Chondrocyte (in vitro differentiated cells): ENCODE measurements at regions not wholly inside any gene's neighbourhood (a gene's known extent, or its start where the extent isn't known, plus 50 kb on each side); places are given as distances from the start of the nearest gene placed in this dataset.

ENCODE experiments used
- DNase-seq: peaks from one replicate; pipeline ENCODE4 v3.0.0; 2021; ENCODE audit warnings: mixed read lengths, low spot score
- H3K27ac Mint-ChIP-seq: one replicate; pipeline ENCODE4 v1.8.0; 2021; ENCODE audit warnings: mild to moderate bottlenecking, moderate library complexity, mixed read lengths; ENCODE audit not compliant: unreplicated experiment
- H3K27me3 Mint-ChIP-seq: 2 replicates; pipeline ENCODE4 v1.8.0; 2021; ENCODE audit warnings: low read depth, mixed read lengths
- H3K36me3 Mint-ChIP-seq: 2 replicates; pipeline ENCODE4 v1.8.0; 2021; ENCODE audit warnings: low read depth, mixed read lengths
- H3K4me1 Mint-ChIP-seq: 2 replicates; pipeline ENCODE4 v1.8.0; 2021; ENCODE audit warnings: low read depth, mild to moderate bottlenecking, mixed read lengths
- H3K4me3 Mint-ChIP-seq: one replicate; pipeline ENCODE4 v1.8.0; 2021; ENCODE audit warnings: mild to moderate bottlenecking, moderate library complexity, mixed read lengths; ENCODE audit not compliant: unreplicated experiment
- H3K9me3 Mint-ChIP-seq: 2 replicates; pipeline ENCODE4 v1.8.0; 2021; ENCODE audit warnings: low read depth, mixed read lengths
- TF ChIP-seq, protein P1 (sequence below): fragments of 200-600 bp; sonication (generic); IDR thresholded peaks from 2 replicates; pipeline ENCODE4 v1.5.0; 2021; ENCODE audit warnings: antibody characterized with exemption, mild to moderate bottlenecking, moderate library complexity

DNA sequence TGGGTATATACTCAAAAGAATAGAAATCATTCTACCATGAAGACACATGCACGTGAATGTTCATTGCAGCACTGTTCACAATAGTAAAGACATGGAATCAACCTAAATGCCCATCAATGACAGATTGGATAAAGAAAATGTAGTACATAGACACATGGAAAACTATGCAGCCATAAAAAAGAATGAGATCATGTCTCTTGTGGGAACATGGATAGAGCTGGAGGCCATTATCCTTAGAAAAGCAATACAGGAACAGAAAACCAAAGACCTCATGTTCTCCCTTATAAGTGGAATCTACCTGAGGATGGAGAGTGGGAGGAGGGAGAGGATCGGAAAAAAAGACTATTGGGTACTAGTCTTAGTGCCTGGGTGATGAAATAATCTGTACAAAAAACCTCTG is 143.9 kb downstream of the RHOU start:
- no peak for DNase-seq
- H3K4me1 Mint-ChIP-seq = no peaks in the 10 kb centered on the region
- H3K4me3 Mint-ChIP-seq = no peak overlapping the region
- no peak overlapping the region for H3K27ac Mint-ChIP-seq
- H3K36me3 Mint-ChIP-seq = peaks cover 2% of the 10 kb centered on the region
- TF ChIP-seq, protein P1, sequence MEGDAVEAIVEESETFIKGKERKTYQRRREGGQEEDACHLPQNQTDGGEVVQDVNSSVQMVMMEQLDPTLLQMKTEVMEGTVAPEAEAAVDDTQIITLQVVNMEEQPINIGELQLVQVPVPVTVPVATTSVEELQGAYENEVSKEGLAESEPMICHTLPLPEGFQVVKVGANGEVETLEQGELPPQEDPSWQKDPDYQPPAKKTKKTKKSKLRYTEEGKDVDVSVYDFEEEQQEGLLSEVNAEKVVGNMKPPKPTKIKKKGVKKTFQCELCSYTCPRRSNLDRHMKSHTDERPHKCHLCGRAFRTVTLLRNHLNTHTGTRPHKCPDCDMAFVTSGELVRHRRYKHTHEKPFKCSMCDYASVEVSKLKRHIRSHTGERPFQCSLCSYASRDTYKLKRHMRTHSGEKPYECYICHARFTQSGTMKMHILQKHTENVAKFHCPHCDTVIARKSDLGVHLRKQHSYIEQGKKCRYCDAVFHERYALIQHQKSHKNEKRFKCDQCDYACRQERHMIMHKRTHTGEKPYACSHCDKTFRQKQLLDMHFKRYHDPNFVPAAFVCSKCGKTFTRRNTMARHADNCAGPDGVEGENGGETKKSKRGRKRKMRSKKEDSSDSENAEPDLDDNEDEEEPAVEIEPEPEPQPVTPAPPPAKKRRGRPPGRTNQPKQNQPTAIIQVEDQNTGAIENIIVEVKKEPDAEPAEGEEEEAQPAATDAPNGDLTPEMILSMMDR = no peak
- H3K27me3 Mint-ChIP-seq = peaks cover 19% of the 10 kb centered on the region
- H3K9me3 Mint-ChIP-seq = peaks cover 2% of the 10 kb centered on the region

DNA sequence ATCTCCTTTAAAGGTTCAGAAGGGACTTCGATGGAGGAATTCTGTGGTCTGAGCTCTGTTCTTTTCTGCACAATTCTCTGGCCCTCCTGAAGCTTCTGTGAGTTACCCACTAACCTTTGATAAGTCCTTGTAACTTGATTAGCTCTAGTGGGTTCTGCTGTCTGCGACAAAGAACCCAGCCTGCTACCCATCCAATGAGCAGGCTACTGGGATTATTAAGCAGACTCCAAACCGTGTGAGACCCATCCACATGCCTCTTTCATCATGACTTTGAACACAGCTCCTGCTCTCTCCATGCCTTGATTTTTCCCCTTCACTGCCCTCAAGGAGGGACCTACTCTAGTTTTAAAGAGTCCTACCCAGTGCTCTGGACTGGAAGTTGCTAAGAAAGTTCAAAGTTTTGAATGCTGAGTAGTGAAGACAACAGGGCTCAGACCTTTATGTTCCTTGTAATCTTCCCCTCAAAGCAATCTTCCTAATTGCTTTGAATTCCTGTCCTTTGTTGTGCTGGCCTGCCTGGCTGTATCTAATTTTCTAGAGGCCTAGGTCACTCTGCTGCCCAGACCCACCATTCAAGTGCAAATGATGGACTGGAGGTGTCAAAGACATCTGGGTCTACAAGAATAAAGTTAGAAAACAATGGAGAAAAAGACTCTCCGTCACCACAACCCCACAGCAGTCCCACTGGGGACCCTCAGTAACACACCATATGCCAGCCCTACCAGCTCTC is 146.9 kb downstream of the RHOU start:
- no peak overlapping the region for H3K27ac Mint-ChIP-seq

DNA sequence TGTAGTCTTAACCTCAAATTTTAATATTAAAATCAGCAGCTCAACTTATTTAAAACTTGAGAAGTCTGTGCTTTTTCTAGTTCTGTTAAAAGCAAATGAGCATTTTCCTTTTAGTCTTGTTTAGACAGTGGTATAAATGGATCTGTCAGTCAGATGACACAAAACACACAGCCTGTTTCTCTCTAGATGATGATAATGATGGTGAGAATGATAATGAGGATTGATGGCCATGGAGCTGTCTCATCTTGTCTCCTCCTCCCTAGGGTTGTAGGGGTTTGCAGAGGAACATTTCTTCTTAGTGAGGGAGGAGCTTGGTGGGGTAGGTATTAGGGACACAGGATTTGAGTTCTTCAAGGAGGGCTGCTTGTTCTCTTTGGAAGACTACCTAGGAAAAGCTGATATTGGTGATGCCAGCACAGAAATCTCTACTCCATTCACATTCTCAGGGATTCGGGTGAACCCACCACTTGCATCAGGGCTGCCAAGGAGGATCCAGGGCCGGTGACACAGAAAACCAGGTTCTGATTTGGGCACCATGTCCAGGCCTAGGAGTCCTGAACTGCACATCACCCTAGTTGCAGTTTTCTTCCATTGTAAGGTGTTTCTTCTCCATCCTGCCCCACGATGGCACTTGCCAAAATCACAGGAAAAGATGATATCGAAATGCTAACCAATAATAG is 147.6 kb downstream of the RHOU start:
- no peak overlapping the region for H3K4me3 Mint-ChIP-seq
- TF ChIP-seq, protein P1 = no peak
- peaks cover 24% of the 10 kb centered on the region for H3K27me3 Mint-ChIP-seq
- DNase-seq = no peak
- H3K27ac Mint-ChIP-seq = no peak overlapping the region
- no peaks in the 10 kb centered on the region for H3K4me1 Mint-ChIP-seq
- H3K36me3 Mint-ChIP-seq = peaks cover 3% of the 10 kb centered on the region
- H3K9me3 Mint-ChIP-seq = peaks cover 3% of the 10 kb centered on the region

More for the DNA sequence above, 146.9 kb downstream of the RHOU start:
- Mint-ChIP-seq H3K27me3 (peaks cover 19% of the 10 kb centered on the region), H3K36me3 (peaks cover 3% of the 10 kb centered on the region), H3K4me1 (no peaks in the 10 kb centered on the region), H3K9me3 (peaks cover 3% of the 10 kb centered on the region), H3K4me3 (no peak overlapping the region)
- TF ChIP-seq, protein P1 = no peak
- DNase-seq = no peak

DNA sequence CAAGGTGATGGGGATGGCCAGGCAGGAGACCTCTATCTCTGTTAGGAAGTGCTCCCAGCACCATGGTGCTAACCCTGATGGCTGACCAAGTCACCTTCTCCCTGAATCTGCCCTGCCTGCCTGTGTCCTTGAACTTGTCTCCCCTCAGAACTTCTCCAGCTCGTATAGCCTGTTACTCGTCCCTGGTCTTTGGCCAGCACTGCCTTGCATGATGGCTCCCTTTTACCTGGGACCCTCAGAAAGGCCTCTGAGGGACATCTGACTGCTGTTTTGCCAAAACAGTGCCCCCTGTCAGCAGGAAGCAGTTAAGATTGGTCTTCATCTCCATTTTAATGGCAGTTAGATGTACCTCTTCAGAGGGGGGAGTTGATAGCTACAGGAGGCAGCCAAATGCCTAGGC is 148.3 kb downstream of the RHOU start:
- no peak overlapping the region for H3K27ac Mint-ChIP-seq
- H3K36me3 Mint-ChIP-seq = peaks cover 3% of the 10 kb centered on the region
- peaks cover 25% of the 10 kb centered on the region for H3K27me3 Mint-ChIP-seq
- H3K9me3 Mint-ChIP-seq = peaks cover 3% of the 10 kb centered on the region
- TF ChIP-seq, protein P1 = no peak
- no peaks in the 10 kb centered on the region for H3K4me1 Mint-ChIP-seq
- H3K4me3 Mint-ChIP-seq = no peak overlapping the region
- DNase-seq = no peak

DNA sequence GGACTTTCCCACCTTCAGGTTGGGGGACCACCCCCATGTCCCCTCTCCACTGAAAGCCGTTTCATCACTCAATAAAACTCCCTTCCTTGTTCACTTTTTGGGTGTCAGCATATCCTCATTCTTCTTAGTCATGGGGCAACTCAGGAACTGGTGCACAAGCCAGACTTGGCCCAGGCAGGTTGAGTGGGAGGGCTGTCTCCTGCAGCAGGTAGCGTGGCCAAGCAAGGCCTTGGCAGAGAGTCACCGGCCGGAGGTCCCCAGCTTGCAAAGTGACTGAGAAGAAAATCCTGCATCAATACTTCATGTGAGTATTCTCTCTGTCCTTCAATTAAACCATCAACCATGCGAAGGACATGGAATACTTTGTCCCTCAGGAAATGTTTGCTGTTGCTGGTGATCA is 148.9 kb downstream of the RHOU start:
- no peak for DNase-seq
- Mint-ChIP-seq H3K4me3 (no peak overlapping the region), H3K27ac (no peak overlapping the region), H3K27me3 (peaks cover 24% of the 10 kb centered on the region), H3K4me1 (no peaks in the 10 kb centered on the region), H3K9me3 (peaks cover 4% of the 10 kb centered on the region), H3K36me3 (peaks cover 3% of the 10 kb centered on the region)
- TF ChIP-seq, protein P1 = no peak
